HUDEP-2 (cell line): ENCODE measurements at regions not wholly inside any gene's neighbourhood (a gene's known extent, or its start where the extent isn't known, plus 50 kb on each side); places are given as distances from the start of the nearest gene placed in this dataset.

Experiments
- DNase-seq, 76 experiments: peaks; one replicate each; lab custom pipeline; 2025; ENCODE audit not compliant: unreplicated experiment in 76 of 76; lab: John Stamatoyannopoulos, UW

DNA sequence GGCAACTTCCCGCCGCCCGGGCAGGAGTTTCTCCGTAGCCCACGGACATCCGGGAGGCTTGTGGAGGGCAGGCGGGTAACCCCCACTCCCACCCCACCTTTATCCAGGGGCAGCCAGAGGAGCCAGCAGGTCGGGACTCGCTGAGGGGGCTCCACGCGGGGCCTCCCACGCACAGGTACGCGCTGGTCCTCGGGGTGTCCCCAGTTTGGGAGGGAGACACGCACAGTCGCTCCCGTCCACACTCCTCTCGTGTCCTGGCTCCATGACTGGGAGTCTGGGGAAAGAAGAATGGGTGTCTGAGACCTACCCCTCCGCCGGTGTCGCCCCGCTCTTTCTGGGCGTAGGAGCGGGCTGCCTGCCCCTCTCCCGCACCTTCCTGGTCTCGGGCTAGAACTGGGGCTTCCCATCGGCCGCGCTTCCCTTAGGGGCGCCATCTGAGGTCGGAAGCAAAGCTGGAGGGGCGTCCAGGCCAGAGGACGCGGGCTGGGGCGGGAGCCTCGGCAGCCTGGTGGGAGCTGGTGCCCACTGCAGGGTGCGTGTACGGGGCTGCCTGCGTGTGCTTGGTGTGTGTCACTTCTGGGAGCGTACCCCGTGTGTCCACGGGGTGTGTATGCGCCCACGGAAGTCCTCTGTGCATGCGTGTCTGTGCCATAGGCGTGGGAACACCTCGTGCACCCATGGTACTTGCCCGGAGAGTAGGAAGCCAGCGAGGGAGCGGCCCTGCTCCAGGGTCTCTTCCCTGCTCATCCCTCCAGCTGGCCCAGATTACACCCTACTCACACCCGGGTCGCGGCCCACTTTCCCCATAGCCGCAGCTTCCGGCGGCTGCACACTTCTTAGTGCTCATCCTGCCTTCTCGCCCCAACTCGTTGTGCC is 73.0 kb upstream of the LEP start:
- no peak for DNase-seq

DNA sequence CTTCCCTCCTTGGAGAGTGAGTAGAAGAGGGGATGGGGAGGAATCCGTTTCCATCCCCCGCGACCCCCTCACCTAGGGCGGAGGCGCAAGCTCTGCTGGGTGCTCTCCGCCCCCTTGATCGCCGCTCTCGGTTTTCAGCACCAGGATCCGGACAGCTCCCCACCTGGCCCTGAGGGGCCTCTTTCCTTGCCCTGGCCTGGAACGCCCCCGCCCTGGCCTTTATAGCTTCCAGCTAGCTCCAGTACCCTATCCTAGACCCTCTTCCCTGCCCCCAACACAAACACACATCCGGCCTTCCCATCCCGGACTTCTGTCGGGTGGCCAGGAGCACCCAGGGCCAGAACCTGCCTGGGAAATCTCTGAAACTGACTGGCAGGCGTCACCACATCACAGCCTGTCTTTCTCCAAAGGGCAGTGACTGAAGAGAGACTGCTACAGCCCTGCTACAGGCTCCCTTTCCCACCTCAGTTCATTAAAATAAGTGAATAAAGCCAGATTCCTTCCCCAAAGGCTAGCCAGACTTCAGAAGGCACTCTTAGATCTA is 72.3 kb upstream of the LEP start:
- peak in 4 of 76 experiments; percentile 4 to 16 (median 9) for DNase-seq

GRCh38 chr7:128170461-128170860 is 70.6 kb upstream of the LEP start:
- DNase-seq, result no peak

- no peak for DNase-seq
These were observed 69.6 kb upstream of the LEP start for GRCh38 chr7:128171342-128171918.

GRCh38 chr7:128172151-128172550 is 68.9 kb upstream of the LEP start:
- DNase-seq, result peak in 5 of 76 experiments; percentile 1 to 13 (median 4)

- no peak for DNase-seq
These were observed 68.1 kb upstream of the LEP start for GRCh38 chr7:128172963-128173362.

- no peak for DNase-seq
These were observed 66.7 kb upstream of the LEP start for GRCh38 chr7:128174386-128174785.

DNA sequence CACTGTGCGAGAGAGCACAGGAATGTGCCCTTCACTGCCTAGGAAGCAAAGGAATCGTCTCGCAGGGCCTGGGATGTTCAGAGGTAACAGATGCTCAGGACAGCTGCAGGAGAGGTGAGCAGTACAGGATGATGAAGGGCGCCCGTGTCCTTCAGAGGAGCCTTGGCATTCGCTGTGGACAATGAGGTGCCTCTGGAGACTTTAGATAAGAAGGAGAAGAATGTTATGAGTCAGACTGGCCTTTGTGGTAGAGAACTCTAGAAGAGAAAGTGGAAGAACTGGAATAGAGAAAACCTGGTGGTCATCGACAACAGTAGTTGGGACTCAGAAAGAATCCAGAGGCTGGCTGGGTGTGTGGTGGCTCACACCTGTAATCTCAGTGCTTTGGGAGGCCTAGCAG is 64.4 kb upstream of the LEP start:
- no peak for DNase-seq

GRCh38 chr7:128177768-128178550 is 63.1 kb upstream of the LEP start:
- no peak for DNase-seq

DNA sequence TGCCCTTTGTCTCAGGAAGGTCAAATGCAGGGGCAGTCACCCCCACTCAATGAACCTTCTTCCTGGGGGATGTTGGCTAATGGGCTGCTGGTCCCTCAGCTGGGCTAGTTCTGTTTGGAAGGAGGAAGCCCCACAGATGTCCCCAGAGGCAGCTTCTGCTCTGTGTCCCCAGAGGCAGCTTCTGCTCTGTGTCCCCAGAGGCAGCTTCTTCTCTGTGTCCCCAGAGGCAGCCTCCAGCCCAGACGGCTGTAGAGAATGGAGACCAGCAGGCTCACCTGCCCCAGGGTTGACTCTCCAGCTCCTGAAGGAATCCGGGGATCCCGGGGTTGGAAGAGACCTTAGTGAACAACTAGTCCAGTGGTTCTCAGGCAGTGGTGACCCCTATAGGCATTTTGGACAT is 62.5 kb upstream of the LEP start:
- DNase-seq, result no peak

GRCh38 chr7:128188396-128189230 is 52.5 kb upstream of the LEP start:
- DNase-seq, result no peak

- no peak for DNase-seq
These were observed 51.7 kb upstream of the LEP start for GRCh38 chr7:128189231-128189930.

DNA sequence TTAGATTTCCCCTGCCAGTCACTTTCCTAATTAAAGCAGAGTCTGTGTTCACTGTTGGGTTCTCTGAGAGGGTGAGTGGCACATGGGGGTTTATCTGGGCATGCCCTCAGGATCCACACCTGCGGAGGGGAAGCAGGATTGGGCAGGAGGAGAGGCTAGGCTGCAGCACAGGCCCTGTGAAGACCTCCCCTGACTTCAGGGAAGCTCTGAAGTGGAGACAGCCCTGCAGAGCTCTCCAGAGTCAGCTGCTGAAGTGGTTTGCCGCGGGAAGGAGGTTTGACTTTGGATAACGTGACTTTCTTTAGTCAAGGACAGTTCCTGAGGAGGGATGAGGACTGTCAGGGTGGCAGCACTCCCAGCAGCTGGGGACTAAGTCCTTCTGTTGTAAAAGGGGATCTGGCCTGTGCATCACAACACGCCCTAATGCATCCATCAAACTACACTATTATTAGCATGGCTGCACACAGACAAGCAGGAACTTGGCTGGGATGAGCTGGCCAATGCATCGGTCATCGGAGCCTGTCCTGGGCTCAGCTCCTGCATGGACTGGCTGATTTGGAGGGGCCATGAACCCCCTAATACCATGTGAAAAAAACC is 50.9 kb upstream of the LEP start:
- no peak for DNase-seq

- DNase-seq, result no peak
These were observed 49.8 kb upstream of the LEP start for GRCh38 chr7:128191136-128191844.
